RWPE2 (cell line): ENCODE measurements at regions not wholly inside any gene's neighbourhood (a gene's known extent, or its start where the extent isn't known, plus 50 kb on each side); places are given as distances from the start of the nearest gene placed in this dataset.

Experiments used
- ATAC-seq: fragments of 200-7000 bp; cut with Tn5 transposase; 3 replicates; pipeline ENCODE4 v1.9.1; 2021; ENCODE audit warnings: low read depth
- DNase-seq: peaks from one replicate; pipeline ENCODE4 v3.0.0-alpha.2; 2020; ENCODE audit warnings: low spot score
- H3K27ac ChIP-seq: fragments of 450-650 bp; 2 replicates; pipeline ENCODE4 v1.5.1; 2017; ENCODE audit warnings: mild to moderate bottlenecking; ENCODE audit not compliant: poor library complexity, severe bottlenecking
- H3K27me3 ChIP-seq: fragments of 250-450 bp; sonication (Bioruptor Pico); 2 replicates; pipeline ENCODE4 v1.5.1; 2021; ENCODE audit warnings: mild to moderate bottlenecking, moderate library complexity; ENCODE audit not compliant: insufficient read depth, poor library complexity, severe bottlenecking
- H3K36me3 ChIP-seq: fragments of 250-450 bp; sonication (Bioruptor Pico); 2 replicates; pipeline ENCODE4 v1.5.1; 2020; ENCODE audit warnings: low read depth, mild to moderate bottlenecking, moderate library complexity
- H3K4me1 ChIP-seq: fragments of 250-450 bp; sonication (Bioruptor Pico); 2 replicates; pipeline ENCODE4 v1.5.1; 2021; ENCODE audit warnings: mild to moderate bottlenecking, moderate library complexity; ENCODE audit not compliant: insufficient read depth, poor library complexity, severe bottlenecking
- H3K4me3 ChIP-seq: fragments of 250-450 bp; sonication (Bioruptor Pico); 2 replicates; pipeline ENCODE4 v1.5.1; 2021; ENCODE audit warnings: mild to moderate bottlenecking, moderate library complexity; ENCODE audit not compliant: severe bottlenecking
- H3K9me3 ChIP-seq: fragments of 250-450 bp; sonication (Bioruptor Pico); 2 replicates; pipeline ENCODE4 v1.5.1; 2021; ENCODE audit warnings: mild to moderate bottlenecking, moderate library complexity; ENCODE audit not compliant: severe bottlenecking
- TF ChIP-seq, protein P1 (sequence below): fragments of 450-650 bp; IDR thresholded peaks from one replicate; pipeline ENCODE4 v1.5.1; 2017; ENCODE audit warnings: mild to moderate bottlenecking, moderate library complexity; ENCODE audit not compliant: poor library complexity, severe bottlenecking

DNA sequence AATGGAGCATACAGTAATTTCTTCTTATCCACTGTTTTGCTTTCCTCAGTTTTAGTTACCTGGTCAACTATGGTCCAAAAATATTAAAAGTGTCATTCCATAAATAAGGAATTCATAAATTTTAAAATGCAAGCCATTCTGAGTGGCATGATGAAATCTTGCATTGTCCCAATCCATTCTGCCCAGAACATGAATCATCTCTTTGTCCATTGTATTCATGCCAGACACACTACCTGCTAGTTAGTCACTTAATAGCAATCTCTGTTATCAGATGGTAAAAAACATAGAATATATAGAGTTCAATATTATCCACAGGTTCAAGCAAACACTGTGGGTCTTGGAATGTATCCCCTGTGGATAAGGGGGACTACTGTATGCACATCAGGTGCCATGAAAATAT is 872.2 kb upstream of the NXPH2 start:
- H3K9me3 ChIP-seq = no peaks in the 10 kb centered on the region
- no peak for DNase-seq

DNA sequence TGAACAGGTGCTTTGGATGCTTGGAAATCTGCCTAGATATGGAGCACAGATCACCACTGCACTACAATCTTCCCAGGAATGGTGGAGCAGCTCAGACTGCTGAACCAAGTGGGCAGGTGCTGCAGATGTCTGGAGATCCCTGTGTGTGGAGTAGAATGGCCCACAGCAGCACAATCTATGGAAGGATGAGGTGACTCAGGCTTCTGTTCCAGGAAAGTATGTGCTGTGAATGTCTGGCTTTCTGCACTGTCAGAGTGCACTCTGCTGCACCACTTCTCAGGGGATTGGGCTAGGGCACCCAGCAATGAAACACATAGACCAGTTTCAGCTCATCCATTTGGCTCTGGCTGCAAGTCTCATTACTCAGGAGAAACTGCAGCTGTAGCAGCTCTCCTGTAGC is 865.4 kb upstream of the NXPH2 start:
- no peaks in the 10 kb centered on the region for H3K4me1 ChIP-seq
- no peak overlapping the region for H3K4me3 ChIP-seq
- H3K9me3 ChIP-seq = no peaks in the 10 kb centered on the region
- H3K27ac ChIP-seq = no peak overlapping the region
- TF ChIP-seq, protein P1, sequence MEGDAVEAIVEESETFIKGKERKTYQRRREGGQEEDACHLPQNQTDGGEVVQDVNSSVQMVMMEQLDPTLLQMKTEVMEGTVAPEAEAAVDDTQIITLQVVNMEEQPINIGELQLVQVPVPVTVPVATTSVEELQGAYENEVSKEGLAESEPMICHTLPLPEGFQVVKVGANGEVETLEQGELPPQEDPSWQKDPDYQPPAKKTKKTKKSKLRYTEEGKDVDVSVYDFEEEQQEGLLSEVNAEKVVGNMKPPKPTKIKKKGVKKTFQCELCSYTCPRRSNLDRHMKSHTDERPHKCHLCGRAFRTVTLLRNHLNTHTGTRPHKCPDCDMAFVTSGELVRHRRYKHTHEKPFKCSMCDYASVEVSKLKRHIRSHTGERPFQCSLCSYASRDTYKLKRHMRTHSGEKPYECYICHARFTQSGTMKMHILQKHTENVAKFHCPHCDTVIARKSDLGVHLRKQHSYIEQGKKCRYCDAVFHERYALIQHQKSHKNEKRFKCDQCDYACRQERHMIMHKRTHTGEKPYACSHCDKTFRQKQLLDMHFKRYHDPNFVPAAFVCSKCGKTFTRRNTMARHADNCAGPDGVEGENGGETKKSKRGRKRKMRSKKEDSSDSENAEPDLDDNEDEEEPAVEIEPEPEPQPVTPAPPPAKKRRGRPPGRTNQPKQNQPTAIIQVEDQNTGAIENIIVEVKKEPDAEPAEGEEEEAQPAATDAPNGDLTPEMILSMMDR = no peak
- no peaks in the 10 kb centered on the region for H3K36me3 ChIP-seq
- no peak for ATAC-seq
- no peak for DNase-seq
- no peaks in the 10 kb centered on the region for H3K27me3 ChIP-seq

More for the DNA sequence above, 872.2 kb upstream of the NXPH2 start:
- H3K27ac ChIP-seq = no peak overlapping the region
- H3K27me3 ChIP-seq = no peaks in the 10 kb centered on the region
- H3K4me3 ChIP-seq = no peak overlapping the region
- no peaks in the 10 kb centered on the region for H3K36me3 ChIP-seq
- TF ChIP-seq, protein P1 = no peak
- ATAC-seq = peak; percentile 71; the same call in 2 of the 3 replicates
- peaks cover 4% of the 10 kb centered on the region for H3K4me1 ChIP-seq

DNA sequence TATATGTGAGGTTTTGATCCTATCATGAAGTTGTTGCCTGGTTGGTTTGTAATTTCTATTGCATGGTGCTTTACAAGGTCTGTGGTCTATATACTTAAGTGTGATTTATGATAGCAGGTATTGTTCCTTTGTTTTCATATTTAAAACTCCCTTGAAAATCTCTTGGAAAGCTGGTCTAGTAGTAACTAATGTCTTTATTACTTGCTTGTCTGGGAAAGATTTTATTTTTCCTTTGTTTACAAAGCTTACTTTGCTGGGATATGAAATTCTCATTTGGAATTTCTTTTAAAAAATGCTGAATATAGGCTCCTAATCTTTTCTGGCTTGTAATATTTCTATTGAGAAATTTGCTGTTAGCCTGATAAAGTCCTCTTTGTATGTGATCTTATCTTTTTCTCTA is 862.9 kb upstream of the NXPH2 start:
- H3K27me3 ChIP-seq = no peaks in the 10 kb centered on the region
- H3K27ac ChIP-seq = no peak overlapping the region
- H3K36me3 ChIP-seq = no peaks in the 10 kb centered on the region
- DNase-seq (no peak), ATAC-seq (no peak)
- H3K4me3 ChIP-seq = no peak overlapping the region
- no peaks in the 10 kb centered on the region for H3K4me1 ChIP-seq
- H3K9me3 ChIP-seq = no peaks in the 10 kb centered on the region
- TF ChIP-seq, protein P1 = no peak

DNA sequence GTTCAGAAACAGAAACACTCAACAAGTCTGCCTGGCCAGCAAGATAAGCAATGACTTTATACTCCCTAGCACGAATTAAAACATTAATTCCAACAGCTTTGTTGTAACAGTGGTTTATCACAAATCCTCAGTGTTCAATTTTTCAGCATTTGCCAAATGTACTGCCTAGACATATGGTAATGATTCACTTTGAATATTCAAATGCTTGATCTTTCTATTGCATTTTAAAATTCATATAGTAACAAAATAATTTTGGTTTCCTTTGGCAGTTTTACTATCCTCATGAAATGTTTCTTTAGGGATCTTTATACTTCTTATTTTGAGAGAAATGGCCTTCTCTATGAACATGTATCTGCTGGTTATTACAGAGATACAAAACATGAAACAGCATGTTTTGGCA is 851.8 kb upstream of the NXPH2 start:
- H3K27ac ChIP-seq = no peak overlapping the region
- TF ChIP-seq, protein P1 = no peak
- no peaks in the 10 kb centered on the region for H3K4me1 ChIP-seq

DNA sequence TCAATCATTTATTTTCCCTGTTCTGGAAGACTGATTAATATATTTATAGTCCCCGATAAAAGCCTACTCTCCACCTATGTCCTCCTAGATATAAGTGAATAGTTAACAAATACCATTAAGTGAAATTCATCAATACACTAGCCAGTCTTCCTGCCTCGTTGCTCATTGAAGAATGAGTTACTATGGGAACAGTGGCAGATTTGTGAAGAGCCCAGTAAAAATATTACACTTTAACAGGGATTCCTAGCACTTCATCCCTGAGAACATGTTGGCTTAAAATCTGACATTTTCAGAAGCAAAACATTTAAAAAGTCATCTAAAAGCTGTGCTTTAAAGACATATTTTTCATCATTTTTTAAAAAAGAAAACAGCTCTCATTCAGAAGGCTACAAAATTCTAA is 848.7 kb upstream of the NXPH2 start:
- ATAC-seq (no peak), DNase-seq (no peak)
- TF ChIP-seq, protein P1 = no peak
- Histone ChIP-seq H3K27me3 (peaks cover 10% of the 10 kb centered on the region), H3K36me3 (no peaks in the 10 kb centered on the region), H3K4me1 (no peaks in the 10 kb centered on the region), H3K27ac (no peak overlapping the region), H3K4me3 (no peak overlapping the region), H3K9me3 (no peaks in the 10 kb centered on the region)

More for the DNA sequence above, 851.8 kb upstream of the NXPH2 start:
- no peak overlapping the region for H3K4me3 ChIP-seq
- no peaks in the 10 kb centered on the region for H3K36me3 ChIP-seq
- peaks cover 10% of the 10 kb centered on the region for H3K27me3 ChIP-seq
- no peak for DNase-seq
- no peaks in the 10 kb centered on the region for H3K9me3 ChIP-seq
- no peak for ATAC-seq
